H1 (cell line): ENCODE measurements at regions not wholly inside any gene's neighbourhood (a gene's known extent, or its start where the extent isn't known, plus 50 kb on each side); places are given as distances from the start of the nearest gene placed in this dataset.

ENCODE experiments used
- CTCF ChIA-PET: fragments of 300-600 bp; sonication (Branson Sonifier 250); formaldehyde crosslinking; loops from one replicate; lab custom pipeline; 2021; ENCODE audit not compliant: partially characterized antibody; lab: Charles Lee
- POLR2A ChIA-PET: fragments of 300-600 bp; sonication (Branson Sonifier 250); formaldehyde crosslinking; loops from one replicate; lab custom pipeline; 2021; ENCODE audit warnings: inconsistent platforms; ENCODE audit not compliant: partially characterized antibody; lab: Charles Lee
- DNase-seq, 2 experiments: peaks; one replicate each; pipeline versions ENCODE4 v3.0.0 to v3.0.0-alpha.2; 2010 to 2022; ENCODE audit warnings: low spot score in 2 of 2, low read depth in 1 of 2, mixed read lengths in 1 of 2
- FAIRE-seq: peaks from 2 replicates; lab custom pipeline; 2011; peaks lifted over from hg19 to GRCh38; lab: Jason Lieb, UNC
- H2AFZ ChIP-seq: 2 replicates; pipeline ENCODE4 v1.8.1; 2012; ENCODE audit warnings: low read length, inconsistent platforms
- H2AK5ac ChIP-seq: 2 replicates; pipeline ENCODE4 v1.6.1; 2013; ENCODE audit warnings: low read depth, low read length
- H2BK120ac ChIP-seq: replicated peaks from 2 replicates; pipeline ENCODE3; 2013; ENCODE audit warnings: low read depth, low read length, inconsistent platforms
- H2BK12ac ChIP-seq: 2 replicates; pipeline ENCODE4 v1.6.1; 2013; ENCODE audit warnings: low read depth, low read length
- H2BK15ac ChIP-seq: 2 replicates; pipeline ENCODE4 v1.6.1; 2013; ENCODE audit warnings: low read length
- H2BK20ac ChIP-seq: 2 replicates; pipeline ENCODE4 v1.6.1; 2013; ENCODE audit warnings: low read length
- H2BK5ac ChIP-seq: 2 replicates; pipeline ENCODE4 v1.6.1; 2013; ENCODE audit warnings: low read depth, low read length
- H3K14ac ChIP-seq: 2 replicates; pipeline ENCODE4 v1.6.1; 2013; ENCODE audit warnings: inconsistent platforms; ENCODE audit not compliant: insufficient read length
- H3K18ac ChIP-seq: 2 replicates; pipeline ENCODE4 v1.6.1; 2013; ENCODE audit warnings: low read length; ENCODE audit errors: extremely low read depth
- H3K23ac ChIP-seq: 2 replicates; pipeline ENCODE4 v1.6.1; 2013; ENCODE audit warnings: inconsistent platforms; ENCODE audit not compliant: insufficient read length
- H3K23me2 ChIP-seq: 2 replicates; pipeline ENCODE4 v1.6.1; 2013; ENCODE audit warnings: low read depth, low read length
- H3K27ac ChIP-seq: 2 replicates; pipeline ENCODE4 v1.6.1; 2011; ENCODE audit warnings: low read depth, low read length, inconsistent platforms
- H3K27me3 ChIP-seq, 4 experiments: replicated peaks in 1 of 4; 1 replicate in 1 of 4; 2 replicates in 3 of 4; pipeline versions ENCODE4 v1.6.1 to v1.8.1; 2011 to 2013; ENCODE audit warnings: low read length in 3 of 4, mild to moderate bottlenecking in 3 of 4, inconsistent platforms in 2 of 4, mixed read lengths in 2 of 4, moderate library complexity in 1 of 4; ENCODE audit not compliant: control insufficient read depth in 3 of 4, insufficient read depth in 3 of 4; ENCODE audit errors: extremely low read depth in 1 of 4
- H3K36me3 ChIP-seq, 4 experiments: 2 replicates each; pipeline versions ENCODE4 v1.6.1 to v1.8.1; 2011 to 2013; ENCODE audit warnings: mild to moderate bottlenecking in 4 of 4, low read length in 3 of 4, moderate library complexity in 2 of 4, control low read depth in 1 of 4, inconsistent platforms in 1 of 4; ENCODE audit not compliant: insufficient read depth in 4 of 4, control insufficient read depth in 2 of 4
- H3K4ac ChIP-seq: replicated peaks from 2 replicates; pipeline ENCODE3; 2013; ENCODE audit warnings: low read length, low read depth, mixed read lengths, inconsistent platforms; ENCODE audit not compliant: insufficient read length
- H3K4me1 ChIP-seq, 4 experiments: replicated peaks in 1 of 4; 1 replicate in 1 of 4; 2 replicates in 3 of 4; pipeline versions ENCODE4 v1.6.1 to v1.8.1; 2011 to 2013; ENCODE audit warnings: low read length in 3 of 4, inconsistent platforms in 2 of 4, mixed read lengths in 1 of 4; ENCODE audit not compliant: insufficient read depth in 4 of 4, control insufficient read depth in 3 of 4
- H3K4me2 ChIP-seq, 2 experiments: 2 replicates each; pipeline versions ENCODE4 v1.6.1 to v1.8.1; 2011 to 2013; ENCODE audit warnings: low read depth in 2 of 2, low read length in 2 of 2, control low read depth in 1 of 2, inconsistent platforms in 1 of 2, mild to moderate bottlenecking in 1 of 2; ENCODE audit not compliant: insufficient read depth in 1 of 2
- H3K4me3 ChIP-seq, 4 experiments: fragments of 200-600, 300-600 bp in 1 of 4; sonication (generic), shearing (Covaris generic), sonication (Bioruptor Twin) in 1 of 4; 2 replicates each; pipeline versions ENCODE4 v1.5.1 to v1.8.1; 2011 to 2016; ENCODE audit warnings: low read length in 4 of 4, low read depth in 3 of 4, control low read depth in 2 of 4, inconsistent platforms in 2 of 4, mild to moderate bottlenecking in 2 of 4, mixed read lengths in 1 of 4, moderate library complexity in 1 of 4; ENCODE audit not compliant: insufficient read depth in 2 of 4; ENCODE audit errors: extremely low read depth in 1 of 4
- H3K56ac ChIP-seq: replicated peaks from 2 replicates; pipeline ENCODE3; 2013; ENCODE audit warnings: low read depth, mild to moderate bottlenecking, mixed read lengths, low read length, inconsistent platforms; ENCODE audit not compliant: insufficient read length
- H3K79me1 ChIP-seq: 2 replicates; pipeline ENCODE4 v1.6.1; 2013; ENCODE audit warnings: low read depth, low read length, control low read depth
- H3K79me2 ChIP-seq, 2 experiments: 2 replicates each; pipeline versions ENCODE4 v1.6.1 to v1.8.1; 2012 to 2013; ENCODE audit warnings: low read length in 2 of 2, mild to moderate bottlenecking in 2 of 2, inconsistent platforms in 1 of 2; ENCODE audit not compliant: insufficient read depth in 2 of 2, control insufficient read depth in 1 of 2
- H3K9ac ChIP-seq, 4 experiments: replicated peaks in 1 of 4; 1 replicate in 1 of 4; 2 replicates in 3 of 4; pipeline versions ENCODE4 v1.6.1 to v1.8.1; 2011 to 2013; ENCODE audit warnings: low read depth in 3 of 4, low read length in 3 of 4, control low read depth in 2 of 4, mild to moderate bottlenecking in 2 of 4, moderate library complexity in 2 of 4, inconsistent platforms in 1 of 4; ENCODE audit errors: extremely low read depth in 1 of 4
- H3K9me3 ChIP-seq, 2 experiments: 2 replicates each; pipeline versions ENCODE4 v1.6.1 to v1.8.1; 2012 to 2013; ENCODE audit warnings: mild to moderate bottlenecking in 2 of 2, moderate library complexity in 2 of 2, control low read depth in 1 of 2, inconsistent platforms in 1 of 2, low read depth in 1 of 2, low read length in 1 of 2, mixed read lengths in 1 of 2; ENCODE audit not compliant: insufficient read depth in 2 of 2
- H4K20me1 ChIP-seq, 2 experiments: replicated peaks in 1 of 2; 2 replicates each; pipeline versions ENCODE3 to v1.8.1; 2011 to 2013; ENCODE audit warnings: inconsistent platforms in 2 of 2, low read length in 2 of 2, mild to moderate bottlenecking in 1 of 2; ENCODE audit not compliant: insufficient read depth in 2 of 2, control insufficient read depth in 1 of 2
- H4K5ac ChIP-seq: 2 replicates; pipeline ENCODE4 v1.6.1; 2013; ENCODE audit warnings: low read length, low read depth, mixed read lengths, inconsistent platforms; ENCODE audit not compliant: insufficient read length
- H4K8ac ChIP-seq: 2 replicates; pipeline ENCODE4 v1.8.0; 2013; ENCODE audit warnings: mild to moderate bottlenecking, moderate library complexity, low read length, inconsistent platforms; ENCODE audit not compliant: insufficient read depth; ENCODE audit errors: extremely low read depth
- H4K91ac ChIP-seq: replicated peaks from 2 replicates; pipeline ENCODE3; 2013; ENCODE audit warnings: low read length, mixed read lengths, inconsistent platforms; ENCODE audit not compliant: insufficient read length
- ASH2L ChIP-seq: fragments of 200-600, 300-600 bp; sonication (generic); IDR thresholded peaks from one replicate; pipeline ENCODE4 v1.7.1; 2017; ENCODE audit warnings: low read length
- CHD1 ChIP-seq: IDR thresholded peaks from 2 replicates; pipeline ENCODE4 v1.6.1; 2012; ENCODE audit warnings: low read depth, low read length, improper control_type of control experiment
- CHD2 ChIP-seq: IDR thresholded peaks from 2 replicates; pipeline ENCODE4 v1.6.1; 2012; ENCODE audit warnings: low read length, improper control_type of control experiment
- CTBP2 ChIP-seq: IDR thresholded peaks from 2 replicates; pipeline ENCODE4 v1.7.0; 2011; ENCODE audit warnings: borderline replicate concordance, mild to moderate bottlenecking, moderate library complexity, mixed read lengths, low read length; ENCODE audit not compliant: insufficient read depth, insufficient read length
- GABPA ChIP-seq: IDR thresholded peaks from 2 replicates; pipeline ENCODE4 v1.6.1; 2011; ENCODE audit warnings: mild to moderate bottlenecking, low read length, moderate library complexity, borderline replicate concordance; ENCODE audit not compliant: insufficient read depth
- HDAC6 ChIP-seq: IDR thresholded peaks from one replicate; pipeline ENCODE4 v1.7.1; 2012; ENCODE audit warnings: low read depth, mild to moderate bottlenecking, inconsistent platforms, low read length, moderate library complexity
- MAFK ChIP-seq: IDR thresholded peaks from 2 replicates; pipeline ENCODE4 v1.6.1; 2012; ENCODE audit warnings: low read depth, mild to moderate bottlenecking, improper control_type of control experiment, low read length
- SIN3A ChIP-seq, 2 experiments: IDR thresholded peaks in 1 of 2; conservative IDR thresholded peaks in 1 of 2; 2 replicates each; pipeline ENCODE4 v1.6.1; 2011 to 2012; ENCODE audit warnings: low read length in 2 of 2, improper control_type of control experiment in 1 of 2, low read depth in 1 of 2, mild to moderate bottlenecking in 1 of 2
- SIRT6 ChIP-seq: IDR thresholded peaks from one replicate; pipeline ENCODE4 v1.7.1; 2012; ENCODE audit warnings: low read length, inconsistent platforms
- SP2 ChIP-seq: IDR thresholded peaks from 2 replicates; pipeline ENCODE4 v1.6.1; 2012; ENCODE audit warnings: mild to moderate bottlenecking, low read length, inconsistent platforms
- SP4 ChIP-seq: IDR thresholded peaks from 2 replicates; pipeline ENCODE4 v1.6.1; 2012; ENCODE audit warnings: low read length, inconsistent platforms
- TCF12 ChIP-seq: IDR thresholded peaks from 2 replicates; pipeline ENCODE4 v1.6.1; 2011; ENCODE audit warnings: low read depth, mild to moderate bottlenecking, low read length
- USF2 ChIP-seq: IDR thresholded peaks from 2 replicates; pipeline ENCODE4 v1.6.1; 2011; ENCODE audit warnings: low read length, improper control_type of control experiment
- WGBS, 2 experiments: shearing (Covaris generic) in 1 of 2; methylation state at CpG; one replicate each; pipeline versions ENCODE4 v1.1.6 to v1.1.7; 2013 to 2015; ENCODE audit warnings: low lambda C conversion rate in 2 of 2, mixed read lengths in 2 of 2, inconsistent platforms in 1 of 2, low coverage in 1 of 2, missing lambda C conversion rate in 1 of 2; ENCODE audit not compliant: insufficient replicate concordance in 2 of 2, insufficient coverage in 1 of 2, insufficient read length in 1 of 2; ENCODE audit errors: extremely low coverage in 1 of 2, missing lambda C conversion rate in 1 of 2; 5-methylcytosine and 5-hydroxymethylcytosine counted together

DNA sequence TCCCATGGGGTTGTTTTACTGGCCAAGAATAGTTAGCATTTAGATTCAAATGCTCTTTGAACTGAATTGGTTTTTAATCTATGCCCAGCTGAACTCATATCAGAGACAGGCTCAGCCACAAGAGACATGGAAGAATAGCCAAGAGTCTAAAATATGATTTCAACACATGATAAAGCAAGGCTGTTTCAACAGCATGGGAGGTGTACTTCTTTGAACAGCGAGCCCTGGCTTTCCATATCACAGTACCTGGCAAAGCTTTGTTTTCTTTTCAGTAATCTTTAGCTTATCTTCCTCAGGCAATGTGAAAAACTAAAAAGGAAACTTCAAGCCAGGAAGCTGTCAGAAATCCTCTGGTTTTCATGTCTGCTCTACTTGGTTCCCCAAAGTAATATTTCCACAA lies 413.6 kb upstream of the ADAMTS9 start:
- no peak overlapping the region for H2BK5ac ChIP-seq
- no peak overlapping the region for H2BK12ac ChIP-seq
- H3K9ac ChIP-seq = no peak overlapping the region
- 95% methylated on average over 1 of the region's 1 CpG; no CpG with 5 or more reads in 1 of the 2 experiments for WGBS, 2 experiments
- H3K4ac ChIP-seq = no peak overlapping the region
- H2AFZ ChIP-seq = no peak overlapping the region
- no peak overlapping the region for H2BK120ac ChIP-seq
- no peak overlapping the region for H3K4me3 ChIP-seq
- no peak overlapping the region for H3K18ac ChIP-seq
- no peak overlapping the region for H3K56ac ChIP-seq
- no peak overlapping the region for H4K5ac ChIP-seq
- no peak overlapping the region for H3K27ac ChIP-seq
- ChIA-PET CTCF (interaction anchor here (2.0 to 2.1 kb wide), 2 partner anchors 568 to 571 kb away, joined by 5 to 9 read pairs; no protein-coding TSS in a partner anchor), POLR2A (no interaction called here)
- no peak overlapping the region for H3K14ac ChIP-seq
- no peaks in the 10 kb centered on the region for H3K79me1 ChIP-seq
- no peak overlapping the region for H2BK15ac ChIP-seq
- H3K23ac ChIP-seq = no peak overlapping the region
- no peak overlapping the region for H4K8ac ChIP-seq
- no peaks in the 10 kb centered on the region for H3K9me3 ChIP-seq
- H3K4me1 ChIP-seq = 0 out of 7 replicates have a peak, but pooled peaks cover 0 to 3% (median 0%) of the 10 kb centered on the region in 4 experiments
- H3K27me3 ChIP-seq = no peaks in the 10 kb centered on the region
- H3K36me3 ChIP-seq = no peaks in the 10 kb centered on the region
- DNase-seq (no peak), FAIRE-seq (no peak)
- H4K20me1 ChIP-seq = no peaks in the 10 kb centered on the region
- H4K91ac ChIP-seq = no peak overlapping the region
- H3K23me2 ChIP-seq = no peaks in the 10 kb centered on the region
- no peak overlapping the region for H2BK20ac ChIP-seq
- no peaks in the 10 kb centered on the region for H3K79me2 ChIP-seq
- H3K4me2 ChIP-seq = no peak overlapping the region
- H2AK5ac ChIP-seq = no peak overlapping the region
- TF ChIP-seq USF2 (no peak), HDAC6 (no peak), SIRT6 (no peak), CHD1 (no peak), ASH2L (no peak), TCF12 (no peak), CTBP2 (no peak), SP4 (no peak), MAFK (no peak), SP2 (no peak), GABPA (no peak), SIN3A (conservative IDR thresholded peaks at IDR 0.05 in 1 of 2, IDR thresholded peaks at IDR 0.05 in 1 of 2; ENCODE audit: low read depth in 1 of 2, low read length in 2 of 2) (no peak), CHD2 (no peak)
